A549 (cell line): ENCODE measurements at regions not wholly inside any gene's neighbourhood (a gene's known extent, or its start where the extent isn't known, plus 50 kb on each side); places are given as distances from the start of the nearest gene placed in this dataset.

Experiments
- CHD2 ChIP-seq: fragments of 150-350 bp; IDR thresholded peaks from 2 replicates; pipeline ENCODE4 v1.6.1; 2014; ENCODE audit warnings: low read length; ENCODE audit not compliant: partially characterized antibody
- CTCF ChIP-seq: fragments of >200 bp; sonication (Bioruptor Twin); formaldehyde crosslinking; IDR thresholded peaks from 3 replicates; pipeline ENCODE4 v1.5.1; 2016
- MAX ChIP-seq: IDR thresholded peaks from 2 replicates; pipeline ENCODE4 v1.6.1; 2012
- POLR2A ChIP-seq: IDR thresholded peaks from 2 replicates; pipeline ENCODE4 v1.6.1; 2012; ENCODE audit warnings: mild to moderate bottlenecking, low read length
- ZSCAN20 ChIP-seq: fragments of 250-450 bp; sonication (Bioruptor Pico); IDR thresholded peaks from 2 replicates; pipeline ENCODE4 v1.8.0; 2022; ENCODE audit warnings: mild to moderate bottlenecking, moderate library complexity
- TF ChIP-seq, protein P1 (sequence below): fragments of 200-600 bp; sonication (generic); IDR thresholded peaks from 2 replicates; pipeline ENCODE4 v1.6.1; 2016; ENCODE audit warnings: antibody characterized with exemption, mild to moderate bottlenecking, moderate library complexity

GRCh38 chr6:87946669-87947068 is 101.0 kb upstream of the SPACA1 start:
- TF ChIP-seq ZSCAN20 (CRISPR knock-in tag) (no peak), POLR2A (no peak), CTCF (no peak), CHD2 (no peak), MAX (no peak)
- TF ChIP-seq, protein P1, sequence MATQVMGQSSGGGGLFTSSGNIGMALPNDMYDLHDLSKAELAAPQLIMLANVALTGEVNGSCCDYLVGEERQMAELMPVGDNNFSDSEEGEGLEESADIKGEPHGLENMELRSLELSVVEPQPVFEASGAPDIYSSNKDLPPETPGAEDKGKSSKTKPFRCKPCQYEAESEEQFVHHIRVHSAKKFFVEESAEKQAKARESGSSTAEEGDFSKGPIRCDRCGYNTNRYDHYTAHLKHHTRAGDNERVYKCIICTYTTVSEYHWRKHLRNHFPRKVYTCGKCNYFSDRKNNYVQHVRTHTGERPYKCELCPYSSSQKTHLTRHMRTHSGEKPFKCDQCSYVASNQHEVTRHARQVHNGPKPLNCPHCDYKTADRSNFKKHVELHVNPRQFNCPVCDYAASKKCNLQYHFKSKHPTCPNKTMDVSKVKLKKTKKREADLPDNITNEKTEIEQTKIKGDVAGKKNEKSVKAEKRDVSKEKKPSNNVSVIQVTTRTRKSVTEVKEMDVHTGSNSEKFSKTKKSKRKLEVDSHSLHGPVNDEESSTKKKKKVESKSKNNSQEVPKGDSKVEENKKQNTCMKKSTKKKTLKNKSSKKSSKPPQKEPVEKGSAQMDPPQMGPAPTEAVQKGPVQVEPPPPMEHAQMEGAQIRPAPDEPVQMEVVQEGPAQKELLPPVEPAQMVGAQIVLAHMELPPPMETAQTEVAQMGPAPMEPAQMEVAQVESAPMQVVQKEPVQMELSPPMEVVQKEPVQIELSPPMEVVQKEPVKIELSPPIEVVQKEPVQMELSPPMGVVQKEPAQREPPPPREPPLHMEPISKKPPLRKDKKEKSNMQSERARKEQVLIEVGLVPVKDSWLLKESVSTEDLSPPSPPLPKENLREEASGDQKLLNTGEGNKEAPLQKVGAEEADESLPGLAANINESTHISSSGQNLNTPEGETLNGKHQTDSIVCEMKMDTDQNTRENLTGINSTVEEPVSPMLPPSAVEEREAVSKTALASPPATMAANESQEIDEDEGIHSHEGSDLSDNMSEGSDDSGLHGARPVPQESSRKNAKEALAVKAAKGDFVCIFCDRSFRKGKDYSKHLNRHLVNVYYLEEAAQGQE = no peak
